ENCODE measurements at regions not wholly inside any gene's neighbourhood (a gene's known extent, or its start where the extent isn't known, plus 50 kb on each side); places are given as distances from the start of the nearest gene placed in this dataset.

GRCh38 chr6:115717062-115717461, 343.6 kb downstream of the FRK start:
- Histone ChIP-seq H3K4me1 (ENCODE audit: control insufficient read depth, insufficient read depth, low read length) (no peaks in the 10 kb centered on the region), H3K36me3 (ENCODE audit: control insufficient read depth, insufficient read depth, low read length) (no peaks in the 10 kb centered on the region), H3K27ac (ENCODE audit: low read length) (no peak overlapping the region), H3K4me3 (ENCODE audit: low read depth in 2 of 2, low read length in 2 of 2) (no peak overlapping the region), H3K9me3 (ENCODE audit: control insufficient read depth, insufficient read depth, low read depth, low read length) (no peaks in the 10 kb centered on the region), H3K27me3 (ENCODE audit: control insufficient read depth, insufficient read depth, low read length) (no peaks in the 10 kb centered on the region)
- ChIA-PET CTCF (no interaction called here), POLR2A (no interaction called here)
- no peak for ATAC-seq
- in situ Hi-C loops (cut with HindIII; ENCODE audit: low pct_unique_long_range_greater_than_20kb, low sequenced_read_pairs) (no loop called here), intact Hi-C loops (cut with micrococcal nuclease; ENCODE audit: unreplicated experiment) (no loop called here)
- DNase-seq (ENCODE audit: low read depth, low spot score), result no peak
- TF ChIP-seq SIN3A (IDR thresholded peaks at IDR 0.05; ENCODE audit: borderline replicate concordance, insufficient read depth, low read depth, low read length) (no peak), CTCF (IDR thresholded peaks at IDR 0.05) (no peak), REST (IDR thresholded peaks at IDR 0.05; ENCODE audit: insufficient read depth in 1 of 2, low read depth in 2 of 2, low read length in 1 of 2) (no peak), POLR2AphosphoS5 (IDR thresholded peaks at IDR 0.05; ENCODE audit: low read depth, low read length) (no peak), TCF7L2 (IDR thresholded peaks at IDR 0.05; ENCODE audit: low read depth, low read length) (no peak)
- BruUV-seq (replicated peaks), result no TSS peak

GRCh38 chr6:115712291-115712961, 348.3 kb downstream of the FRK start:
- no peak overlapping the region for H3K27ac ChIP-seq (ENCODE audit: low read length)
- in situ Hi-C loops (cut with HindIII; ENCODE audit: low pct_unique_long_range_greater_than_20kb, low sequenced_read_pairs) (no loop called here), intact Hi-C loops (cut with micrococcal nuclease; ENCODE audit: unreplicated experiment) (no loop called here)
- ChIA-PET CTCF (no interaction called here), POLR2A (no interaction called here)
- no peaks in the 10 kb centered on the region for H3K36me3 ChIP-seq (ENCODE audit: control insufficient read depth, insufficient read depth, low read length)
- H3K4me1 ChIP-seq (ENCODE audit: control insufficient read depth, insufficient read depth, low read length), result no peaks in the 10 kb centered on the region
- no peak overlapping the region for H3K4me3 ChIP-seq (ENCODE audit: low read depth in 2 of 2, low read length in 2 of 2)
- DNase-seq (ENCODE audit: low read depth, low spot score), result no peak
- no peak for TF ChIP-seq REST (IDR thresholded peaks at IDR 0.05; ENCODE audit: insufficient read depth in 1 of 2, low read depth in 2 of 2, low read length in 1 of 2)
- TF ChIP-seq TCF7L2 (IDR thresholded peaks at IDR 0.05; ENCODE audit: low read depth, low read length), result no peak
- TF ChIP-seq POLR2AphosphoS5 (IDR thresholded peaks at IDR 0.05; ENCODE audit: low read depth, low read length), result no peak
- TF ChIP-seq CTCF (IDR thresholded peaks at IDR 0.05), result no peak
- TF ChIP-seq SIN3A (IDR thresholded peaks at IDR 0.05; ENCODE audit: borderline replicate concordance, insufficient read depth, low read depth, low read length), result no peak
- no peaks in the 10 kb centered on the region for H3K27me3 ChIP-seq (ENCODE audit: control insufficient read depth, insufficient read depth, low read length)
- ATAC-seq, result no peak
- H3K9me3 ChIP-seq (ENCODE audit: control insufficient read depth, insufficient read depth, low read depth, low read length), result no peaks in the 10 kb centered on the region
- BruUV-seq (replicated peaks), result no TSS peak
